Fibroblast of mammary gland (primary cell): ENCODE measurements at regions not wholly inside any gene's neighbourhood (a gene's known extent, or its start where the extent isn't known, plus 50 kb on each side); places are given as distances from the start of the nearest gene placed in this dataset.
A peak's percentile ranks its signal among the peaks of the same experiment; 100 is the strongest.

Experiments
- DNase-seq: peaks from one replicate; pipeline ENCODE4 v3.0.0-alpha.2; 2010; ENCODE audit warnings: low read depth
- H3K4me3 ChIP-seq: 2 replicates; pipeline ENCODE4 v1.5.1; 2011; ENCODE audit warnings: low read depth, mild to moderate bottlenecking, low read length, moderate library complexity; ENCODE audit not compliant: control insufficient read depth
- TF ChIP-seq, protein P1 (sequence below): conservative IDR thresholded peaks from 2 replicates; pipeline ENCODE4 v1.5.1; 2011; ENCODE audit warnings: low read depth, low read length, inconsistent platforms; ENCODE audit not compliant: control insufficient read depth, insufficient read depth

DNA sequence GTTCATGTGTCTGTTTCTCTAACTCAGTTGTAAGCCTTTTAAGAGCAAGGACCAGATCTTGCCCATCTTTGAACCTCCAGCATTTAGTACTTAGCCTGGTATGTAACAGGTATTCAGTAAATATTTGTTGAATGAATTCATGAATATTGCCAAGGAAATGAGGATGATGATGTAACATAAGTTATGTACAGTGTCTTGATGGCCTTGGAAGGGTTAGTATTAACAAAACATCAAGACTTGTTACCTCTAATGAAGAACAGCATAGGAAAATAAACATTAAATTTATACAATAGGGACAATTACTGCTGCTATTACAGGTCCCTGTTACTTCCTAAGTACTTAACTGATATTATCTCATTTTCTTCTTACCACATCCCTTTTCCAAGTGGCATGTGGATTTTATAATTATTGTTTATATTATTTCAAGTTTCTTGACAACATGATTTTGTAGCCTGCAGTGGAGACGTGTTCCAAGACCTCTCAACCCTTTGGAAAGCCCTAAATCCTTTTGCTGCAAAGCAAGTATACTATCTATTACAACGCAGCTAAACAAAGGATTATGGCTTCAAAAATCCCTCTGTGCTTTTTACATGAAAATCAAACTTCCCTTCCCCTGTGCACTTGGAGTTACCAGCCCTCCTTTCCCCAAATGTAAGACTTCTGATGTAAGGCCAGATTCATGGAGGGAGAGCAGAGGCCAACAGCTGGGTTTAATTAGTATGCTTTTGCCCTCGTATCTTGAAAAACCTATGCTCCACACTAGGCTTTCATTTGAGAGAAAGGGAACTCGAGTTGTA lies 77.4 kb upstream of the SMIM36 start:
- H3K4me3 ChIP-seq = no peak overlapping the region
- DNase-seq = peak; percentile 81
- TF ChIP-seq, protein P1, sequence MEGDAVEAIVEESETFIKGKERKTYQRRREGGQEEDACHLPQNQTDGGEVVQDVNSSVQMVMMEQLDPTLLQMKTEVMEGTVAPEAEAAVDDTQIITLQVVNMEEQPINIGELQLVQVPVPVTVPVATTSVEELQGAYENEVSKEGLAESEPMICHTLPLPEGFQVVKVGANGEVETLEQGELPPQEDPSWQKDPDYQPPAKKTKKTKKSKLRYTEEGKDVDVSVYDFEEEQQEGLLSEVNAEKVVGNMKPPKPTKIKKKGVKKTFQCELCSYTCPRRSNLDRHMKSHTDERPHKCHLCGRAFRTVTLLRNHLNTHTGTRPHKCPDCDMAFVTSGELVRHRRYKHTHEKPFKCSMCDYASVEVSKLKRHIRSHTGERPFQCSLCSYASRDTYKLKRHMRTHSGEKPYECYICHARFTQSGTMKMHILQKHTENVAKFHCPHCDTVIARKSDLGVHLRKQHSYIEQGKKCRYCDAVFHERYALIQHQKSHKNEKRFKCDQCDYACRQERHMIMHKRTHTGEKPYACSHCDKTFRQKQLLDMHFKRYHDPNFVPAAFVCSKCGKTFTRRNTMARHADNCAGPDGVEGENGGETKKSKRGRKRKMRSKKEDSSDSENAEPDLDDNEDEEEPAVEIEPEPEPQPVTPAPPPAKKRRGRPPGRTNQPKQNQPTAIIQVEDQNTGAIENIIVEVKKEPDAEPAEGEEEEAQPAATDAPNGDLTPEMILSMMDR = no peak

DNA sequence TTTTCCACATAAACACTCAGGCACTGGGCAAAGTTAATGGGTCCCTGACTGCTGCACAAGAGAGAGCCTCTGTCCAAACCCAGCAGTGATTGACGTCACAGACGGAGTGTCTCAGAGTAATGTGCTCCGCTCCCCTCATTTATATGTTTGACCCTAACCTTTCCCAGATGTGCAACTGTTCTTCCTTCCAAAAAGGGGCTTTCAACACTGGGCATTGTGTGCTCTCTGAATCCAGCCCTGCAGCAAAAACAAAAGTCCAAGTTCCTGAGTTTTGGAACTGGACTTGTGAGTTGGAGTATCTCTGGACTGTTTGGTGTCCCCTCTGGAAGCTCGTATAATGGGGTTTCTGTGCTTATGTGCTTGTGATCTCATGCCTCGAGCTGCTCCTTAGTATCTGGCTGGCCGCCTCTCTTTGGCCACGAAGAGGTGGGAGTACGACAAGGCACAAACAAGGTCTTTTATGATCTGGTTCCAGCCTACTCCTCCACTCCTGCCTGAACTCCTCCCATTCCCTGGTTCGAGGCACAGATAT lies 76.4 kb upstream of the SMIM36 start:
- TF ChIP-seq, protein P1 = no peak
- H3K4me3 ChIP-seq = no peak overlapping the region
- peak; percentile 92 for DNase-seq

DNA sequence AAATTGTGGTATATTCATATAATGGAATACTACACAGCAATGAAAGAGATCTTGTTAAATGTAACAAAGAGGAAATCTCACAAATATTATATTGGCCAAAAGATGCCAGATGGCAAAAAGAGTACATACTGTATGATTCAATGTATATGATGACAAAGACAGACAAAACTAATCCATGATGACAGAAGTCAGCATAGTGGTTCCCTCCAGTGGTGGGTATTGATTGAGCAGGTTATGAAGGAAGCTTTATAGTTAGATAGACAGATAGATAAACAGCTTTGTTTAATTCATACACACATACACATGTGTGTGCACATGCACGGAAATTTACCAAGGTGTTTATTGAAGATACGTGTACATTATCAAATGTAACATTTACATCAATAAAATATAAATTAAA lies 74.4 kb upstream of the SMIM36 start:
- TF ChIP-seq, protein P1 = peak; percentile 15
- no peak for DNase-seq
- H3K4me3 ChIP-seq = no peak overlapping the region

DNA sequence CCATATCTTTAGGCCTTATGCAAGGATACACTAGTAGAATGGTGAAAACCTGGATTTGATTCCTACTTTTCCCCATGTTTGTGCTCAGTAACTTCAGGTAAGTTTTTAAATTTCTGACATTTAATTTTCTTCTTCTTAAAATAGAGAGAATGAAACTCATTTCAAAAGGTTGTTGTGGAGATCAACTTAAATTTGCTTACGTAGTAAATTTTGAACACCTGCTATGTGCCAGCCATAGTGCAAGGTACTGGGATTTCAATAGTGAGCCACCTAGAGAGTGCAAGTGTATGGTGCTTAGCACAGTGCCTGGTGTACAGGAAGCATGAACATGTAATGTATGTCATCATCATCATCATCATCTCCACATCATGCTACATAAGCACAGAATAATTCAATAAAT lies 73.6 kb upstream of the SMIM36 start:
- H3K4me3 ChIP-seq = no peak overlapping the region
- DNase-seq = no peak
- TF ChIP-seq, protein P1 = no peak

DNA sequence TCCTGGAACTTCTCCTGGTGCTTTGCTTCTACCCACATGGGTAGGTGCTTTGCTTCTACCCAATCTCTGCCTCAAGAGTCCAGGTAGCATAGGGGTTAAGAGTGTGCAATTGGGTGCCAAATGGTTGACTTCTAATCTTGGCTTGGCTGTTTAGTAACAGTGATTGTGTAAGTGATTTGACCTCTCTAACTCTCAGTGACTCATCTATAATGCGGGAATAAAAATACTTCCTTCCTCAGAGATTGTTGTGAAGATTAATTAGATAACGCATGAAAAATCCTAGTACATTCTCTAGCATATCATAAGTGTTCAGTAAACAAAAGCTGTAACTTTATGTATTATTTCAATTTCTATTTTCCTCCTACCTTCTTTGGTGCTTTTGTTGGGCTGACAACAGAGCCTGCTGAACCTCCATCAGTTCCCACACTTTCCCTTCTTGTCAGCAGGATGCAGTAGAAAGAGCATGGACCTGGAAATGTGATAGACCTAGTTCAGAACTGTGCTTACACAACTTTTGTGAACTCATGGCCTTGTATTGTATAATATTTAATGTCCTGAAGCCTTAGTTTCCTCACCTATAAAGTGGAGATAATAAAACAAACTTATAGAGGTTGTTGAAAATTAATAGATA lies 72.9 kb upstream of the SMIM36 start:
- TF ChIP-seq, protein P1 = no peak
- DNase-seq = peak; percentile 65
- no peak overlapping the region for H3K4me3 ChIP-seq

DNA sequence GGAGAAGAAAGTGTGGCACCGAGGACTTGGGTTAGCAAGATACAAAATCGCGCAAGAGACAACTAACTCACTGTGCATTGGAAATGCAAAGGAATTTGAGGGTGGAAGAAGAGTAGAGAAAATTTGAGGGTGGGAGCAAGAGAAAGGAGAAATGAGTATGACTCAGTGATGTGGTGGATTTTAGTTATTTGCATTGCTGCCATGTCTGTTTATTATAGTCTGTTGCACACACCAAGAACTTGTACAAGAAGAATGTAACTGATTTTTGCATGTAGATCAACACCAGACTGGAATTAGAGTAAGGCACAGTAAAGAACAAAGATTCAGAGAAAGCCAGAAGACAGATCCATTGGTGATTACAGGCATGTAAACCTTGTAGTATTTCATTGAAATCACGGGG lies 71.6 kb upstream of the SMIM36 start:
- TF ChIP-seq, protein P1 = no peak
- no peak for DNase-seq
- no peak overlapping the region for H3K4me3 ChIP-seq
